Esophagus muscularis mucosa (tissue), 4 donors: ENCODE measurements at regions not wholly inside any gene's neighbourhood (a gene's known extent, or its start where the extent isn't known, plus 50 kb on each side); places are given as distances from the start of the nearest gene placed in this dataset.

Source experiments
- DNase-seq: peaks from one replicate; pipeline ENCODE4 v3.0.0-alpha.2; 2017; ENCODE audit errors: extremely low spot score
- H3K27ac ChIP-seq, 4 donors: fragments of 200-600 bp; sonication (generic); replicated peaks in 1 of 4; 1 replicate in 3 of 4; 2 replicates in 1 of 4; pipeline ENCODE4 v1.5.1; 2016 to 2019; ENCODE audit warnings: mild to moderate bottlenecking in 1 of 4
- H3K27me3 ChIP-seq, 4 donors: fragments of 200-600 bp; sonication (generic); one replicate each; pipeline versions ENCODE4 v1.5.1 to v1.6.0; 2016 to 2019
- H3K36me3 ChIP-seq, 4 donors: fragments of 200-600 bp; sonication (generic); one replicate each; pipeline ENCODE4 v1.5.1; 2016 to 2019
- H3K4me1 ChIP-seq, 4 donors: fragments of 200-600 bp; sonication (generic); one replicate each; pipeline ENCODE4 v1.5.1; 2016 to 2019
- H3K4me3 ChIP-seq, 4 donors: fragments of 200-600 bp; sonication (generic); 1 replicate in 2 of 4; 2 replicates in 2 of 4; pipeline ENCODE4 v1.5.1; 2016 to 2019; ENCODE audit warnings: mild to moderate bottlenecking in 4 of 4, moderate library complexity in 1 of 4
- H3K9me3 ChIP-seq, 4 donors: fragments of 200-600 bp; sonication (generic); 1 replicate in 3 of 4; 2 replicates in 1 of 4; pipeline ENCODE4 v1.5.1; 2016 to 2019
- CTCF ChIP-seq, 3 experiments: fragments of 200-600 bp in 2 of 3; fragments of 450-650 bp in 1 of 3; sonication (generic) in 2 of 3; IDR thresholded peaks; one replicate each; pipeline ENCODE4 v1.5.1; 2017 to 2019; ENCODE audit warnings: antibody characterized with exemption in 3 of 3, mild to moderate bottlenecking in 2 of 3, moderate library complexity in 1 of 3
- EP300 ChIP-seq: sonication (generic); formaldehyde crosslinking; IDR thresholded peaks from one replicate; pipeline ENCODE4 v1.6.1; 2017; ENCODE audit warnings: antibody characterized with exemption
- POLR2A ChIP-seq: fragments of 450-650 bp; IDR thresholded peaks from one replicate; pipeline ENCODE4 v1.6.1; 2017; ENCODE audit warnings: antibody characterized with exemption, moderate library complexity, mild to moderate bottlenecking, low read depth
- POLR2AphosphoS5 ChIP-seq, 2 donors: sonication (generic); formaldehyde crosslinking; IDR thresholded peaks; one replicate each; pipeline ENCODE4 v1.6.1; 2017; ENCODE audit warnings: antibody characterized with exemption in 2 of 2
- WGBS: methylation state at CpG from one replicate; pipeline ENCODE4 v1.1.5; 2018; 5-methylcytosine and 5-hydroxymethylcytosine counted together
- intact Hi-C: fragments of 100-400 bp; cut with DNase I; formaldehyde crosslinking; loops from one replicate; pipeline ENCODE4 v1.15.1; 2023

GRCh38 chr17:54255696-54256095, 433.0 kb downstream of the KIF2B start:
- TF ChIP-seq EP300, result no peak
- no peaks in the 10 kb centered on the region for H3K36me3 ChIP-seq
- peaks cover 0 to 6% (median 0%) of the 10 kb centered on the region in 4 donors for H3K9me3 ChIP-seq
- intact Hi-C loops, result no loop called here
- WGBS, result 85% methylated on average over 3 of the region's 3 CpGs
- H3K4me1 ChIP-seq, result no peaks in the 10 kb centered on the region
- H3K27me3 ChIP-seq, result no peaks in the 10 kb centered on the region
- no peak overlapping the region for H3K27ac ChIP-seq
- H3K4me3 ChIP-seq, result no peak overlapping the region
- no peak for DNase-seq

- H3K27ac ChIP-seq, result no peak overlapping the region
- DNase-seq, result no peak
- H3K4me3 ChIP-seq, result no peak overlapping the region
- no peaks in the 10 kb centered on the region for H3K4me1 ChIP-seq
- no peaks in the 10 kb centered on the region for H3K36me3 ChIP-seq
- no peak for TF ChIP-seq POLR2A
- TF ChIP-seq POLR2AphosphoS5 (IDR thresholded peaks at IDR 0.05), result no peak
- TF ChIP-seq EP300, result no peak
- no peak for TF ChIP-seq CTCF (IDR thresholded peaks at IDR 0.05)
- intact Hi-C loops, result no loop called here
- no peaks in the 10 kb centered on the region for H3K27me3 ChIP-seq
- peaks cover 0 to 6% (median 0%) of the 10 kb centered on the region in 4 donors for H3K9me3 ChIP-seq
- WGBS, result 47% methylated on average over 4 of the region's 4 CpGs
Measured at GRCh38 chr17:54256401-54256929, 433.7 kb downstream of the KIF2B start.

GRCh38 chr17:54257440-54257839, 434.7 kb downstream of the KIF2B start:
- H3K27me3 ChIP-seq, result no peaks in the 10 kb centered on the region
- TF ChIP-seq POLR2AphosphoS5 (IDR thresholded peaks at IDR 0.05) (no peak), EP300 (no peak), CTCF (IDR thresholded peaks at IDR 0.05) (no peak), POLR2A (no peak)
- H3K9me3 ChIP-seq, result peaks cover 0 to 6% (median 0%) of the 10 kb centered on the region in 4 donors
- no peak overlapping the region for H3K27ac ChIP-seq
- intact Hi-C loops, result no loop called here
- H3K4me1 ChIP-seq, result no peaks in the 10 kb centered on the region
- H3K36me3 ChIP-seq, result no peaks in the 10 kb centered on the region
- no peak overlapping the region for H3K4me3 ChIP-seq
- WGBS, result 70% methylated on average over 2 of the region's 2 CpGs
- DNase-seq, result no peak

- Histone ChIP-seq H3K4me3 (no peak overlapping the region), H3K27ac (no peak overlapping the region), H3K9me3 (peaks cover 0 to 7% (median 6%) of the 10 kb centered on the region in 4 donors), H3K27me3 (no peaks in the 10 kb centered on the region), H3K36me3 (no peaks in the 10 kb centered on the region), H3K4me1 (no peaks in the 10 kb centered on the region)
- intact Hi-C loops, result no loop called here
- no peak for DNase-seq
- WGBS, result 38% methylated on average over 4 of the region's 4 CpGs
- TF ChIP-seq EP300 (no peak), POLR2AphosphoS5 (IDR thresholded peaks at IDR 0.05) (no peak), POLR2A (no peak), CTCF (IDR thresholded peaks at IDR 0.05) (no peak)
Measured at GRCh38 chr17:54259476-54259875, 436.7 kb downstream of the KIF2B start.

GRCh38 chr17:54261465-54261864, 438.7 kb downstream of the KIF2B start:
- Histone ChIP-seq H3K4me3 (no peak overlapping the region), H3K36me3 (no peaks in the 10 kb centered on the region), H3K27me3 (no peaks in the 10 kb centered on the region), H3K27ac (no peak overlapping the region), H3K9me3 (peaks cover 0 to 15% (median 11%) of the 10 kb centered on the region in 4 donors), H3K4me1 (no peaks in the 10 kb centered on the region)
- DNase-seq, result no peak
- intact Hi-C loops, result no loop called here
- WGBS, result 96% methylated on average over 2 of the region's 2 CpGs
- TF ChIP-seq CTCF (IDR thresholded peaks at IDR 0.05) (no peak), POLR2A (no peak), EP300 (no peak), POLR2AphosphoS5 (IDR thresholded peaks at IDR 0.05) (no peak)
